HG03571 (cell line): ENCODE measurements at regions not wholly inside any gene's neighbourhood (a gene's known extent, or its start where the extent isn't known, plus 50 kb on each side); places are given as distances from the start of the nearest gene placed in this dataset.
"Not testable (repeated sequence)": the region's sequence is repeated elsewhere in the genome, so short reads cannot be mapped to it uniquely, and the experiment has no call there.

Experiments used
- ATAC-seq: cut with Tn5 transposase; IDR thresholded peaks from one replicate; pipeline ENCODE4 v1.9.1; 2021; ENCODE audit not compliant: unreplicated experiment

DNA sequence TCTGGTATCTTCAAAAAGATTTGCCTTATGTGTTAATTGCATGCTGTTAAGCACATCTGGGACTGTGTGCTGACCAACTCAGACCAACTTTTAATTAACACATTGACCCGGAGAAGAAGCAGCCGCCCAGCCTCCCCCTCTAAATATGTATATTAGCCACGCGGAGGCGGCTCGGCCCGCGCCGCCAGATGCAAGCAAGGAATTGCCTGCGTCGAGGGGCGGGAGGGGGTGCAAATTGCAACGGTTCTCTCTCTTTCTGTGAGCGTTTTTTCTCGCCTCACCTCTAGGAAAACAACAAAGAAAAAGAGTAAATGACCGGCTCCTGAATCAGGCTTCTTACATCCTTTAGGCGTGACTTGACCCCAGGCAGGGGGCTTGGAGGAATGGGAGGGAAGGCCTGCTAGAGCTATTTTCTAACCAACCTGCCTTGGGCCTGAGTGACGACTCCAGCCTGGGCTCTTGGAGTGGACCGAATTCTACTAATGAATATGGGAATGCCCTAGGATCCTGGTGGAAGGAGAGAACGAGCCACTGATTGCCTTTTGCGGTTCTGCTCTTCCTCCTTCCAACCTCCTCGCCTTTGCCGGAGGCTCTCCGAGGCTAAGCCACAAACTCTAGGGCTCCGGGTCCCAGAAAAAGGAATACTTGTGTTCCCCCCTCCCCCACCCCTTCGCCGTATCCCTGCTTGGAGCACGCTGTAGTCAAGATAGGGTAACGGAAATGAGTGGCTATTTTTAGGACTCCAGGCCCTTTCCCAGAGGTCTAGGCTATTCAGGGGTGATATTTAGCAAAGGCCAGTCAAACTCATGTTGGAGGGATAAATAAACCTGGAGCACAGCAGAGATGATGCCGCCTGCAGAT lies 417.0 kb upstream of the ESRRG start:
- ATAC-seq = no peak

DNA sequence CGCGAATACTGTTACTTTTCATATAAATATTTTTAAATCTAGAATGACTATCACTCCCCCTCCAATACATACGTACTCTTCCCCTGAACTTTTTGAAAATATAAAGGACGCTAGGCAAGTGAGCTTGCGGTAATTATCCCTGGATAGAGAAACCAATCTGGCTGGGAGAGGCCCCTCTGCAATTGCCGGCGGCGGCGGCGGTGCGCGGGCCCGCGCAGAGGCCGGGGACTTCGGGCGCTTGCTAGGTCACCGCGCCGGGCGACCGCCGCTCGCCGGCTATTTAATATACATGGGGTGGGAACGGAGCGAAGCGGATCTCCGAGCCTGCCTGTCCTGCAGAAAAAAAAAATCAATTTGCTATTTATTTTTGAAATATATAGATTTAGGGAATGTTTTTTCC lies 416.3 kb upstream of the ESRRG start:
- no peak for ATAC-seq

DNA sequence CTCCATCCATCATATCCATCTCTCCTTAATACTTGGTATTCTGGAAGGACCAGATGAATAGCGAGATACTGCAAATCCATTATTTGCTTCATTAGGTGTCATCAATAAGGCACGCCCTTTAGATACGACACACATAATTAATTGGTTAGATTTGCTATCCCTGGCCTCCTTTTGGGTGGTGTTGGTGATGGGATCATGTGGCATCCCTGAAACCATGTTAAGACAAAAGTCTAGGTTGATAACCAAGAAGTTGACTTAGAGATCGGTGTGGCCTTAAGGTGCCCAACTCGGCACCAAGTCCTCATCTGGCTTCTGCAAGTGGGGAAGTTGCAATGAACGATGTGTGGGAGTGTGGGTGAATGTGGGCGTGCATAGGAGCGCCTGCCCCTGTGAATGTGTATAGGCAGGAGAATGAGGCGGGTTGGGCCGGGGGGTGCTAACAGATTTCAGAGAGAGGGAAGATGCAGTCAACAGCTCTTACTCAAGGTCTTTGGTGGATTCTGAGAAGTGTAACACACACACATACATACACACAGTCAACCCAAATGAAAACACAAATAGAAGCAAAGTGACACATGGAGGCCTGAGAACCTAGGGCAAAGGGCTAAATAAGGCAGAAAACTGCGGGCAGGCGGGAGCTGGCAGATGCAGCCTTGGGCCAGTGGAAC lies 415.7 kb upstream of the ESRRG start:
- ATAC-seq = no peak

DNA sequence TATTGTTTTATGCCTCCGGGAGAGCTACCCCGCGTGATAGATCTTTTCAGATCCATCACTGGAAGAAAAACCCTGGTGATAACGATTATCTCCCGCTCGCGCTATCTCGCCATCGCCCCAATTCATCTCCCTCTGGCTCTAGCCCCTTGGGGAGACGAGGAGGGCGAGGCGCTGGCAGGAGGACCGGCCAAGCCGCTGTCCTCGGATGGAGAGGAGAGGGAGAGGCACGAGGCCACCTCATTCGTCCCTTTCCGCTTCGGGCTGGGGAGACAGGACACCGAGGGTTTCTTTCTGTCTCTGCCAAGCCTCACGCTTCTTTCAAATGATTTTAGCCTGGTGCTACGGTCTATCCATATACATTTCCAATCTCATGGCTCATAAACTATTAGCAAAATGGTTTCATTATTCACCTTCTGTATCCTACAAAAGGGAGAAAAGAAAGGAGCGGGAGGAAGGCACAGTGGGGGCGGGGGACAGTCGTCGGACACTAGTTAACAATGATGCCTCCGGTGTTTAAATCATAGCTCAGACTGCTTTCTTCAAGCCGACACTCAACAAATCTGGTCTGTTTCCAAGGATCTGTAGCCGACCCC lies 415.0 kb upstream of the ESRRG start:
- no peak for ATAC-seq

DNA sequence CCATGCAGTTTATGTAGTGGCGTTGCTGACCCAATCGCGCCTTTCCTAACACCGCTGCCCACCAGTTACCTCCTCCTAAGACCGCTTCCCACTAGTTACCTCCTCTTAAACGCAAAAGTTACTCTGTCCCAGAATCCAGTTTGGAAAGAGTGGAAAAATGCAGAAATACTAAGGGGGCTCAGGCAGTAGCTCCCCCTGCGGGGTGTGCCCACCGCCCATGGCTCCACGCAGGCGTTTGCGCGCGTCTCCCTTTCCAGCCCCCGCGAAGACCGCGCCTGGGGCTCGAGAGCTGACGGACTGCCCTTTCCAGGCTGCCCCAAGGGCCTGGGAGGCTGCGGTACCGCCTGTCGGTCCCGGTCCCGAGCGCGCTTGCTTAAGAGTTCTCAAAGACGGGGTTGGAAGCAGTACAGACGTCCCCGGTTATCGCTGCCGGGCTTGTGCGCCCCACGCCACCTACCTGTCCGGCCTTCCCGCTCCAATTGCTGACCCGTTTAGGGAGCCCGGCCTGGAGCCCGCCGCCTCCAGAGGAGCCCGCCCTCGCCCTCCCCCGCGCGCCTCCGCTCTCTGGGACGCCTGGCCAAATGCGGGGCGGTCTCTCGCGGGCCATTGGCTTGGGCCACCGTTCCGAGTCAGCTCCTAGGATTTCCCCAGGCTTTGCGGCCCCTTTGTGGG lies 414.1 kb upstream of the ESRRG start:
- ATAC-seq = no peak

DNA sequence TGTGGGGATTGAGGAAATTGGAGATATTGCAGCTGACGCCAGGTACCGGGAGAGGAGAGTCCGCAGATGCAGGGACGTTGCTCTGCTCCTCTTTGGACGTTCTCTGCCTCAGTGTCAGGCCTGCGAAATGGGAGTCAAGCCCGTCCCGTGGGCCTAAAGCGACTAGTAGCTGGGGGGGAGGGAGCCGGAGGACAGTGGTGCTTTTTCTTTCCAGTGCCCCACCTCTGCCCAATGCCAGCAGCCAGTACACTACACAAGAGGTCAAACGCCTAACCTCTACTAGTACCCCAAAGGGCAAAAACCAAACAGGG lies 413.6 kb upstream of the ESRRG start:
- ATAC-seq = no peak

DNA sequence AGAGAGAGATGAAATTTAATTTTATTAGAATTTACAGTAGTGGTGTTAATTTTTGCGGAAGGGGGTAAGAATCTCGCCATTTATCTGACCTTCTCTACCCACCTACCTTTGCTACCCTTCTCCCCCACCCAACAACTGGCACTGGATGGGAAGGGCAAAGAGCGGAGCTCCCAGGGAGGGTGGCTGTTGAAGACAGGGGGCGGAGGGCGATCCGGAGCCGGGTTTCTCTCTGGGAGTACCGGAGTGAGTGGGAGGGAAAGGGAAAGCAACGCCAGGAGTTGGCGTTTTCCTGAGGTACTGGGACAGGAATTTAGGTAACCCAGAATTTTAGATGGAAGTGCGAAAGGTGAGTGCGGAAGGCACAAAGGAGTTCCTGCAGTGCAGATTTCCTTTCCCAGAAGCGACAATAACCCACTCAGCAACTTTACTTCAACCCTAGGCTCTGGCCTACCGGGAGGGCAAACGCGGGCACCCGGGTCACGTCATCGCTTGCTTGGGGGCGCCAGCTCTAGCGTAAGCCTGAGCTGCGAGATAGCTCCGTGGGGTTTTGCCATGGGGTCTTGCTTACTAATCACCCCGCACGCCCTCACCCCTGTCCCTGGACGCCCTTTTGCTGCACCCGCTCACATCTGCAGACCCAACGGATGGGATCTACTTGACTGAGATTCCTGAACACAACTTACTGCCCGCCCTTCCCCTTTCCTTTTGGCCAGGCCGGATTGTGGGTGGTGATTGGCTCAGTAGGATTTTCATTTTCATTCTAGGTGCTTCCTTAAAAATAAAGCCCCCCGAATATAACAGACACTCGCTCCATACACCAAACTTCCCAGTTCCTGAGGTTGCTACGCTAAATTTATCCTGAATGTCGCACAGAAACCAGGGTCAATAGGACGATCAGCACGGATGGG lies 413.0 kb upstream of the ESRRG start:
- ATAC-seq = no peak

DNA sequence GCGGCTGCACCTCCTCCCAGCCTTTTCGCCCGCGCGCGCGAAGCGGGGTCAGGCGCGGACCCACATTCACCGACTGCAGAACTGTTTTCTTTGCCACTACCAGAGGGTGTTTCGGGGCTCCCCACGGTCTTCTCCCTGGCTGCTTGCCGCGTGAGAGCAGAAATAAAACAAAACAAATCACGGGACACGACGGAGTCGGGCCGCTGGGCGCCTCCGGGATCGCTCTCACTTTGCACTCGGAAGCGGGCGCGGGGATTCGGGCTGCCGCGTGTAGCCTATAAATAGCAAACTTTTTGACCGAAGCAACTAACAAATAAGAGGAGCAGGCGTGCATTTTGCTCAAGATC lies 412.3 kb upstream of the ESRRG start:
- ATAC-seq = no peak

DNA sequence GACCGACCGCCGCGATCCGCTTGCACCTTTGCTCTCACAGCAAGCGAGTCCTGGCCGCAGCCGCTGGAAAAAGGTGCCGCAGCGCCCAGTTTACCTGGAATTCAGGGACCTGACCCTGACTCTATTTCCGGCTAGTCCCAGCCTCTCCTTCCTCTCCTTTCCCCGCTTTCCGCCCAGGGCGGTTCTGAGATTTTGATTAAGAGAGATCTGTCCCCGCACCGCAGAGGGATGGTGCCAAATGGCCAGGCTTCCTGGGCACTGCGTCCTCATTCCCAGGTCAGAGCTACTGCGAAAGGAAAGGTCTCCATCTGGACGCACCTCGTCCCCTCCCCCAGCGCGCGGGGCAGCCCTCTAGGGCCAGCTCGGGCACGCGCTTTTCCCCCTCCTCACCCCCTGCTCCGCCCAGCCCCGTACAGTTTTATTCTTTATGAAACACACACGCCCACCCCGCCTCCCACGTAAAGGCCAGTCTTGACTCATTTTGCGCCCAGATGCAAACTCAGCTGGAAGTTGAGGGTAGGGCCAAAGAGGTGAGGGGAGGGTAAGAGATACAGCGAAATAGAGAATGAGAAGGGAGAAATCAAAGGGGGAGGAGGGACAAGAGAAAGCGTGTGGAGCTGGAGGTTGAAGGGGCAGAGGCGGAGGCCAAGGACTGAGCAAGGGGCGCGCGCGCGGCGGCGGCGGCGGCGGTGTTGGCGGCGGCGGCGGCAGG lies 411.8 kb upstream of the ESRRG start:
- ATAC-seq = no peak

DNA sequence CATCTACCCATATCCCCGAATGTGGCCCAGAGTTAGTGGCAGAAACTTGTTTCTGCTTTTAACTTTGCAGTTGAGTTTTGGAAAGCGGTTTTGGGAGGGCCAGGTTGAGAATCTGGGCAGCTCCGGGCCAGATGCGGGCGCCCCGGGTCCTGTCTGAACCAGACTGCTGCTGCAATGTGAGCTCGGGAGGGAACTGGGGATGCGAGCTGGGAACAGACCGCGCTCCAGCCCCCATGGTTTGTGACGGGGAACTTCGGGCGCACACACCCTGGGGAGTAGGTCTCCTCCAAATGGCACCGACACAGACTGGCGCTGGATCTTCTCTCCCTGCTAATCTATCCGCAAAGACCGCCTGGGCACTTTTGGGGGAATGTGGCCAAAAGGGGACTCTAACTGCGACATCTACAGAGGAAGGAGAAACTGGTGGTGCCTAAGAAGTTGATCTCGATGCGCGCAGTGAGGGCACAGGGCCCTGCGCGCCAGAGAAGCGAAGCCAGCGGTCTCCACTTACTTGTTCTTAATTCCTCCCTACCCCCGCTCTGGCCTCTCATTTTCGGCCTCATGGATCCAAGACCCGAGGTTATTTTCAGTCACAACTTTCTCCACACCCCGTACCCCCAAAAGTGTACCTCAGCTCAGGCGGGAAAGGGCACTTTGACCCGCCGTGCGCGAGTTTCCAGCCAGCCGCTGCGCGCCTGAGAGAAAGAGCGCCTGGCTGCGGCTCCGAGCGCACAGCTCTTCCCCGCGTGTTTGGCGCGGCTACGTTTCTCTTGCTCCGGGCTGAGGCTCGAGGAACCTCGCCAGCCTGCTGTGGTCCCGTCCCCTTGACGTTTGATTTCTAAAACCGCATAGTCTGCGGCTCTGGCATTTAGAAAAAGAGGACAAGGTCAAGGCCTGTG lies 411.0 kb upstream of the ESRRG start:
- ATAC-seq = no peak

DNA sequence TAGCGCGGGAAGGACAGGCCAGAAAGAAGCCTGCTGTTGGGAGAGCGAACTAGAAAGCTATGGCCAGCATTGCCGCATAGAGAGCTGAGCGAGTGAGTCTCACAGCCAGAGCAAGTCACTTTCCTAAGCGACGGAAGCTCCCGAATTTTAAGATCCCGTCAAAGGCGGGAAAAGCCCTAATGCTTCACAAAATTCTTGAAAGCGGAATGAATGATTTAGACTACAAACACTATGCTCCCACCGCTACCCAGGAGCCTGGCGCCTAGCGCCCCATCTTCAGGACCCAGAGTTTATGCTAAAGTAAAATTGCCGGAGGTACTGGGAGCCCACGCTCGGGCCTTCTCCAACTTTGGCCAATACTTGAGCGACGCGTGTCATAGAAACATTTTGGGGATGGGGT lies 409.9 kb upstream of the ESRRG start:
- ATAC-seq = no peak

DNA sequence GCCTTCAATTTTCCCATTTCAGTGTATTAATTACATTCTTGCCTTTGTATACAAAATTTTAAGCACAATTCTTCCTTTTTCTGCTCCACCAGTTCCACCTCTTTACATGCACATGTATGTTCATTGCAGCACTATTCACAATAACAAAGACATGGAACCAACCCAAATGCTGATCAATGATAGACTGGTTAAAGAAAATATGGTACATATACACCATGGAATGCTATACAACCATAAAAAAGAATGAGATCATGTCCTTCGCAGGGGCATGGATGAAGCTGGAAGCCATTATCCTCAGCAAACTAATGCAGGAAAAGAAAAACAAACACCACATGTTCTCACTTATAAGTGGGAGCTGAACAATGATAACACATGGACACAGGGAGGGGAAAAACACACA lies 400.1 kb upstream of the ESRRG start:
- not testable (repeated sequence) for ATAC-seq

DNA sequence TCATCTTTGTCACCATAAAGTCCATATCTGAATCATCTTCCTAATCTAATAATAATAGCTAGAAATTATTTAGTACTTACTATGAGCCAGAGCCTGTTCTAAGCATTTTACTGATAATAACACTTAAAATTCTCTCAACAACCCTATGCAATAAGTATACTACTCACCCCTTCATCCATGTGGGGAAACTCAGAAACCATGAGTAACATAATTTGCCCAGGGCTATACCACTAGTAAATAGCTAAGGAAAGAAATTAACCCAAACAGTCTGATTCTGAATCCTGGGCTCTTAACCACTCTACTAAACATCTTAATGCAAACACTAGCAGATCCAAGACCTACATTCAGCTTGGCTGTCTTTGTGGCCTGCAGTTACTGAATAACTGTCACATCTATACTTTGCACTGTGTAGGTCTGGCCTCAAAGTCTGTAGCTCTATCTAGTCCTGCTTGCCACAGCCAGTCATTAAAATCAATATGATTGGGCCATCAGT lies 394.8 kb upstream of the ESRRG start:
- no peak for ATAC-seq

DNA sequence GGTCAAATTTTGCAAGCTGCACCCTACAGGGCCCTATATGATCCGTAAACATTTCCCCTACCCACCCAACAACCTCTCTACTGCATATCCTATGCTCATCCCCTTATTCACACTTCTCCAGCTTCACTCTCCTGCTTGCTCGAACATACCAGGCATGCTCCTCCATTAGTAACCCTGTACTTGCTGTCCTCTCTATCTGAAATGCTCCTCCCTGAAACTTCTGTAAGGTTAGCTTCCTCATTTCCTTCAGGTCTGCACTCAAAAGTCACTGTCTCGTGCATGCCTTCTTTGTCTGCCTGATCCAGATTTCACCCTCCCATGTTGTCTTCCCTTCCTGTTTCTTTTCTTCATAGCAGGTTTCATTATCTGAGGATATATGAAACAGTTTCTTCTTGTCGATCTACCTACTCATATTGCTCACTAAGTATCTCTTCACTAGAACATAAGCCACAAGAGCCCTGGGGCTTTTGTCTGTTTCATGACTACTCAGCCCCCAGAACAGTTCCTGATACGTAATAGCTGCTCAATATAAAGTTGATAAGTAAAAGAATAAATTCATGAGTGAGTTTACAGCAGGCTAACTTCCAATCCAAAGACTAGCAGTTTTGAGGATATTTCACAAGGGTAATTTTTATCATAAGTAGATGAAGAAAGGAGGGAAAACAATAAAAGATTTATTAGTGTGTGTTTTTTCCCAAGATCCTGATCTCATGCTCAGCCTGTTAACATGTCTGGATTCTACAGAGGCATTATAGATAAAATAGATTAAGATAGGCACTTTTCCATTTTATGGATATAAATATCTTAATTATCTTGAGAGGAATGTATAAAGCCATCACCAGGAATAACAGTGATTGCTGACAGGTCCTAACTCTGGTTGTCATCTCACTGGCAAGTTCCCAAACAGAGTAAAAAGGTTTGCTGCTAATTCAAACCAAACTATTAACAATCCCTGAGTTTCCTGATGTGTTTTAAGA lies 392.5 kb upstream of the ESRRG start:
- no peak for ATAC-seq

DNA sequence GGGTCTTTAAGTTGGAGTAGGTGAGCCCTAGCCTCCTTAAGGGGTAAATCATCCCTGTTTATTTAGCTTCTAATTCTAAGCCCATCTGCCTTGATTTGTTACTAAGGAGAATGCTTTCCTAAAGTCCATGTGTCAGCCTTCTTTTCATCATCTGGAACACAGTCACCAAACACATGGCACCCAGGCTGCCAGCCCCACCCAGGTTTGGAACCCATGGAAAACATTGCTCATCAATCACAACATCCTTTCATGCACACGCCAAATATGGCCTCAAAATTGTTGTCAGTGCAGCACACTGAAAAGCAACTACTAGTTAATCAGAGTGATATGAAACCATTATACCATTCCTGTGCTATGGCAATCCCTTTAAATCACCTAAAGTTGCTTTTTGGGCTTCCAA lies 386.7 kb upstream of the ESRRG start:
- ATAC-seq = no peak

DNA sequence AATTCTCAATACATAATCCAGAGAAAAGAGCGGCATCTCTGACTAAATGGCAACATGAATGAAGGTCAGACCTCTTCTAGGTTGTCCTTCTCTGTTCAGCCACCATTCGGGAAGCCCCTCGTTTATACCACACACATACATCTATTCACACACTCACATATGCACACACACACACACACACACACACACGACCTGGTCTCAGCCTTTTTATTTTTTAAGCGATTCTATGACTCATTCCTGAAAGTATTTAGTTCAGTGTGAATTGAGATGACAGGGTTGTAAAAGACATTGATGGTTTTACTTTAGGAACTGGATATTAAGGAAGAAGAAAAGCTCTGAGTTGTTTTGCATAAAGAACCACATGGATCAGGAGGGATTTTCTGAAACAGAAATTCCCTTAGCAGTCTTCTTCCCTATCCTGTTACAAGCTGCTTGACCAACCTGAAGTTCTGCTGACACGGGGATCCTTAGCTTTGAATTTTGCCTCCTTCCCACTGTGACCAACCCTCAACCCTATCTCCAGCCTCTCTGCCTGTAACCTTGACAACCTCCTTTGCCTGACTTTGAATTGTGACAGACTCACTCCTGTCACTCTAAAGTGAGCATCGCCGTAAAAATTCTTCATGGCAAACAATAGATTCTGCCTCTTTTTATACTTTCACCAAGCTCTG lies 383.1 kb upstream of the ESRRG start:
- ATAC-seq = no peak

DNA sequence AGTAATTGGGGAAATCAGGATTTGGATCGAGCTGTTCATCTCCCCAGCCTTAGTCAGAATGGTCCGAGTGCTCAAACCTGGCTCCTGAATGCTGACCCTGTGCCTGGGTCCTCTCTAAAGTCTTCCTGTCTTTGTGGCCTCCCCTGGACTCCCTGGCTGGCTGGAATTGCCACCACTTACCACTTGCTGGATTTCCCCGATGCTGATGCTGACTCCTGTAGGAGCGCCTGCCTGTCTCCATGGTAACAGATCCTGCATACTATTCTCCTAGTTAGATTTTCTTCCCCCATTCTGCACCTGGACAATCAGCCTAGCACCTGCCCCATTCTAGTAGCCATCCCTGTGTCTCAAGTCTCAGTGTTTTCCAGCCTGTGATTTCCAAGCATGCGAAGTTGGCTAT lies 382.2 kb upstream of the ESRRG start:
- no peak for ATAC-seq
